SKM-1 (cell line): ENCODE measurements at regions not wholly inside any gene's neighbourhood (a gene's known extent, or its start where the extent isn't known, plus 50 kb on each side); places are given as distances from the start of the nearest gene placed in this dataset.

Source experiments
- DNase-seq: peaks from one replicate; lab custom pipeline; 2025; ENCODE audit not compliant: unreplicated experiment; lab: John Stamatoyannopoulos, UW

GRCh38 chr1:244255426-244255965 is 196.2 kb downstream of the ADSS2 start:
- no peak for DNase-seq

DNA sequence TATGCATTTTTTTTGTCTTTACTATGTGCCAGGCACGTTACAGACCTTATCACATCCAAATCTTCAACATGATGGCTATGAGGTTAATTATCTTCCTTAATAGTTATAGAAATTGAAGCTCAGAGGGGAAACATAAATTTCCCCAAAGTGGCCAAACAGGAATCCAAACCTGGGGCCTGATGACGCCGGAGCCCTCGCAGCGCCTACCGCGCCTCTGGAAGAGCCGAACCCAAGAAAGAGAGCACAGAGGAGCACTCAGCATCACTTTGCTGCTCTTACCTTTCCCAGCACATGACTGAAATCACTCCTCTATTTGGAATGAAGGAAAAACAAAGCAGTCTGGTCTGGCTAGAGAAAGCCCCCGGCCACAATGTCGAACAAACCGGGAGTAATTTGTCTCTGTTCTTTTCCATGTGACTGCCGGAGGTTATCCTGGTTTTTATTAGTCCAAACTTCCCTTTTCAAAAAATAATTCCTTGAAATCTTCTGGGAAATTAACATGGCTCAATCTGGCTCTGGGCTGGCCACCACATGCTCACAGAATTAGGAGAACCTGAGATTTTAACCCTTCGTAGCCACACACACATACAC is 195.5 kb downstream of the ADSS2 start:
- DNase-seq: no peak

- DNase-seq: no peak
These were observed 187.5 kb downstream of the ADSS2 start for GRCh38 chr1:244264163-244264562.

DNA sequence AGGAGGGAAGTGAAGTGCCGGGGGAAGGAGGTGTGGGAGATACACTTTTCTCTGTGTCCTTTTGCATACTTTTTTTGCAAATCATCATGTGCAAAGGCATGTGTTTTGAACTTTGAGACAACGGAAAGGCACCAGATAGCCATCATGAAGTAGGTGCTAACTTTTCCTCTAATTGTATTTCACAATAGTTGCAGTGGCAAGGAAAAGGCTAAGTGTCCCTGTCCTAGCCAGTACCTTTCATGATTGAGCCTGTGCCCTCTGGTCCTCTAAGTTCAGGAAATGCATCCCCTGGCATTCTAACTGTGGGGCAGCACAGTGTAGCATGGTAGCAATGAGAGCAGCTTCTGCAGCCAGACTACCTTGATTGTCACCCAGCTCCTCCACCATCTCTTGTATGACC is 186.2 kb downstream of the ADSS2 start:
- DNase-seq: no peak

DNA sequence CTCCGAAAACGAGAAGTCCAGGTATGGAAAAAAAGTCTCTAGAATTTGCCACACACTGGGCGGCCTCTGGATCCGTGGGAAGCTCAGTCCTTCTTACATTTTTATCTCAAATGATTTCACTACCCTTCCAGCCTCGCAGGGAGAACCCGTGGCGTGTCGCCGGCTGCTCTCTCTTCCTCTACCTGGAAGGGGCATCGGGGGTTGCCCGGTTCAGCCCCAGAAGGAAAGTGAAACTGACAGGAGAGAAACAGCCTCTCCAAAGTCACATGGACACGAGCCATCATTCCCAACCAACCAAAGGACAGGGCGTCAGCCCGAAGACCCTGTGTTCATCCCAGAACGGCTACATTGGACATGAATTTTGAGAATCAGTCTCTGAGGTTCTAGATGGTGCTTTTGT is 182.5 kb downstream of the ADSS2 start:
- no peak for DNase-seq

- no peak for DNase-seq
These were observed 180.7 kb downstream of the ADSS2 start for GRCh38 chr1:244271004-244271403.

- DNase-seq: no peak
These were observed 179.9 kb downstream of the ADSS2 start for GRCh38 chr1:244271691-244272308.

- peak; percentile 96 for DNase-seq
These were observed 179.0 kb downstream of the ADSS2 start for GRCh38 chr1:244272471-244273261.

GRCh38 chr1:244273262-244273844 is 178.4 kb downstream of the ADSS2 start:
- no peak for DNase-seq

DNA sequence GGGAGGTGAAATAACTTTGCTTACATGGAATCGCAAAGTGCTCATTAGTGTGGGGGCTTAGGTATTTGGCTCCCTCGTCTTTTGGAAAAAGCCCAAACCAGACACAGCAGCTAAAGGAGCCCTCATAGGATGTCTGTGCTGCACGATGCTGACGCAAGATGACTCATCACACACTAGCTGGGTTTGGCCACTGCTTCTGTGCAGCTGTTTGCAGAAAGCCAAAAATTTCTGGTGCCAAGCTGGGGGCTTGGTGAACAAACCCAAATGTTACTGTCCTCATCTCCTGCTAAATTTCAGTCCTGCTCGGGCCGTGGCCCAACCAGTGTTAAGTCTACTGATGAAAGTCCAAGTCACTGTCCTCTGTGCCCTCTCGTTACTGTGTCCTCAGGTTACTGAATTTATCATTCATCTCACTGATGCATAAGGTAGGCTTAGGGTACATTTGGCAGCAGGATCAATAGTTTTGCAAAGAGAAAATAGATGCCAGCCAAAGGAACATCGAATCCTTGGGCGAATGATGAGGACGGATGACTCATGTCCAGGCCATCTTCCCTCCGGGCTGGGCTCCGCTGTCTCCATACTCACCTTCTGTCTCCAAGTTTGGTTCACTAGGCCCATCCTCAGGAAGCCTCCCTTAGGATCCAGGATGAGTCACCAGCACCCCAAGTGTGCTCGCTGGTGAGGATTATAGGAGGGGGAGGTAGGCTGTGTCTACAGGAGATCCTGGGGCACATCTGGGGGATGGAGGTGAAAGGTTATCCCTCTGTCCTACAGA is 177.7 kb downstream of the ADSS2 start:
- DNase-seq: no peak

GRCh38 chr1:244276646-244277045 is 175.1 kb downstream of the ADSS2 start:
- no peak for DNase-seq

DNA sequence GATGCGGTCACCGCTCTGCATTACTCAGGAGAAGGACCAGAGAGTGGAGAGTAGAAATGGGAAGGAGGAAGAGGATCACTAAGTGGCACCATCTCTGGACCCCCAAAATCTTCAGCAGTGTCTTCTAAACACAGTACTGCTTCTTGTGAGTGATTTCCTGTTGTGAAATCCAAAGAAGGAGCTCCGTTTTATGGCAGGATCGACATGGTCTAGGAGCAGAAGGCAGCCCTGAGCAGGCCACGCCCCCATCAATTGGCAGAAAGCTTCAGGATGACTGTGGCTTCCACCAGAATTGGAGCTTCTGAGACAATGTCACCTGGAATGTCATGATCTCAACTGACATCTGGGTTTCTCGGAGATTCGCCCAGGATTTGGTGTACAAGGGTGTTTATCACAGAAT is 171.5 kb downstream of the ADSS2 start:
- no peak for DNase-seq

GRCh38 chr1:244280859-244281258 is 170.8 kb downstream of the ADSS2 start:
- DNase-seq: no peak

DNA sequence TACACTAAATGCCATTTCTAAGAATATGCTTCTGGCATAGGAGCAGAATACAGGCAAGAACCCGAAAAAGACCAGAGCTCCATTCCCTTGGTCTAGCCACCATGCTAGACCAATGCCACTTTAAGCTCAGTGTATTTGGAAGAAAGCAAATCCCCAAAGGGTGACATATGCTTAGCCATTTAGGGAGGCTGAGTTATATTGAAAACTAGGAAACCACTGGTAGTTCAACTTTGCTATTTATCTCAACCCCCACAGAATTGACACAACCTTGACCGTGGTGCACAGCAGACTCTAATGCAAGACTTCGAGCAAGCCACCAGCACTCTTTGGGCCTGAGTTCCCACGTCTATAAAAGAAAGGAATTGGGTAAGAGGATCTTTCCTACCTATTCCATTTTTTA is 167.9 kb downstream of the ADSS2 start:
- no peak for DNase-seq

DNA sequence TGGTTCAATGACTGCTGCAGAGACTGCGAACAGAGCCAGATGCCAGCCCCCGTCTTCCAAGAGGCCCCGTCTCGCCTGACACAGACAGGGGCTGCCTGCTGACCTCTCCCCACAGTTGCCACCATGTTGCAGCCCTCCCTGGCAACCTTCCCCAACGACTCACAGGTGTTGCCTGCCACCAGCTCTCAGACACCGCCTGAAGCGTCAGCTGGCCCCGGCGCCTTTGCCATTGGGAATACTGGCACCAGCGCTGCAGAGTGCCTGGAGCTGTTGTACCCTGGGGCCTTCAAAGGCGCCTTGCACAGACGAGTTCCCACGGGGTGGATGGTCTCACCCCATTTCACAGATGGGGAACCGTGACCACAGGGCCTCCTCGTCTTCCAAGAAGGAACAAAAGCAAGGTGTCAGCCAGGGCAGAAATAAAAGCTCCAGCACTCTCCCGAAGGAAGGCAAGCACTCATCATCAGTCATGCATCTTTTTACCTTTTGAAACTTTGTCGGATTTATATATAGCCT is 167.0 kb downstream of the ADSS2 start:
- no peak for DNase-seq

DNA sequence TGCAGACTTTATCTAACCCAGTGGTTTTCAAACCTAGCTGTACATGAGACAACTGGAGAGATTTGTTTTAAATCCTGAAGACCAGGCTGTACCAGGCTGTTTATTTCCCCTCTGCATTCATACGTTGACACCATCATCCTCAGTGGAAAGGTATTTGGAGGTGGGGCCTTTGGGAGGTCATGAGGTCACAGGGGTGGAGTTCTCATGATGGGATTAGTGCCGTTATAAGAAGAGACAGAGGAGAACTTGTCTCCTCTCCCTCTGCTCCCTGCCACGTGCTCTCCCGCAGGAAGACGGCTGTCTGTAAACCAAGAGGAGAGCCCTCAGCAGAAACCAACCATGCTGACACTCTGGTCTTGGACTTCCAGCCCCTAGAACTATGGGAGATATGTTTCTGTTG is 165.4 kb downstream of the ADSS2 start:
- DNase-seq: no peak

DNA sequence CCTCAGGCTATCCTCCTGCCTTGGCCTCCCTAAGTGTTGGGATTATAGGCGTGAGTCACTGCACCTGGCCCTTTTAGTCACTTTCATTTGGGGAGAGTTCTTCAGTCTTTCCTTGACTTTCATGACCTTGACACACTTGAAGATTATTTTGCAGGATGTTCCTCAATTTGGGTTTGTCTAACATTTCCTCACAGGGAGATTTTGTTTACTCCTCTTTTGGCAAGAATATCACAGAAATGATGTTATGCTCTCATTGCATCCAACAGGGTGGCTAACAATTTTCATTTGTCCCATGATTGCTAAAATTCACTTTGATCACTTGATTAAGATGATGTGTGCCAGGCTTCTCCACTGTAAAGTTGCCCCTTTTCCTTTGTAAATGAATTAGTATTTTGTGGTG is 164.0 kb downstream of the ADSS2 start:
- DNase-seq: no peak

DNA sequence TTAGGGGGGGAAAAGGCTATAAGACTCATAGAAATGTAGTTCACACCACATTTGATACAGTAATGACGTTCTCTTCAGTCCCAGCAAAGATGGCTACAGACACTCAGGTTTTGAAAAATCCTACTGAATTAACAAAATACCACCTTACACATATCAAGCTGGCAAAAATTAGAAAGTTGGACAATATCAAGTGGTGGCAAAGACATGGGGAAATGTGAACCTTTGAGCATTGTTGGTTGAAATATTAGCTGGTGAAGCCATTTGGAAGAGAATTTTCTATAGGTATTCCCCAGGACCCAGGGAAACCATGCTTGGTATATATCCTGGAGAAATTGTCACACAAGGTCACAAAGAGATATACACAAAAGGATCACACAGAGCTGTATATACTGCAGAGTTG is 163.0 kb downstream of the ADSS2 start:
- DNase-seq: no peak

DNA sequence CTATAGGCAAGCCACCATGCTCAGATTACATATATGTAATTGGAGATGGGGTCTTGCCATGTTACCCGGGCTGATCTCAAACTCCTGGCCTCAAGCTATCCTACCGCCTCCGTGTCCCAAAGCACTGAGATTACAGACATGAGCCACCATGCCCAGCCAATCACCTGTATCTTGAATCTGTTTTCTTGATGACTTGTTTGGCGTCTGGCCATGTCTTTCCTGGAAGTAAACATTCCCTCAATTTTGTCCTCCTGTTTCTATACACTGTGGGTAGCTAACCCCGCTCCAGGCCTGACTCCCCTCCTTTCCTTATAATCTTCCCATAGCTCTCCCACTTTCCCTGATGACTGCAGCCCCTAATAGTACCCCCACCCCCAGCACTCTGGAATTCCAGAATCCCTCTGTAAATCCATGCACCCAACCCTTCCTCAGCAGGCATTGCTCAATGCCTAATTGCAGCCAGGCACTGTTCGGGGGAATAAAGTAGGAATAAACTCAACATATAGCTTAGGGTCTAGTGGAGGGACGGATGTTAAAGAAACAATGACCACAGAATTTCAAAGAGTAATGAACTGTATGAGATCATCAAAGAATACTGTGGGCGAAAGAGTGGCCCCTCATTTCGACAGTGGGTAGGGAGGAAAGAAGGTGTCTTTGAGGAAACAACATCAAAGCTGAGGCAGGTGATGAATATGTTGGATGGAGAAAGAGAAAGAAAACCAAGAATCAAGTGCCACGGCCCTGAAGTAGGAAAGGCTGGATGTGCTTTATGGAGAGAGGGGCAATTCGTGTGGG is 161.5 kb downstream of the ADSS2 start:
- no peak for DNase-seq
